GM12801 (cell line): ENCODE measurements at regions not wholly inside any gene's neighbourhood (a gene's known extent, or its start where the extent isn't known, plus 50 kb on each side); places are given as distances from the start of the nearest gene placed in this dataset.

Experiments used
- CTCF ChIP-seq: IDR thresholded peaks from one replicate; pipeline ENCODE4 v1.5.1; 2011; ENCODE audit warnings: control low read depth; ENCODE audit not compliant: insufficient read length; ENCODE audit errors: extremely low read depth

DNA sequence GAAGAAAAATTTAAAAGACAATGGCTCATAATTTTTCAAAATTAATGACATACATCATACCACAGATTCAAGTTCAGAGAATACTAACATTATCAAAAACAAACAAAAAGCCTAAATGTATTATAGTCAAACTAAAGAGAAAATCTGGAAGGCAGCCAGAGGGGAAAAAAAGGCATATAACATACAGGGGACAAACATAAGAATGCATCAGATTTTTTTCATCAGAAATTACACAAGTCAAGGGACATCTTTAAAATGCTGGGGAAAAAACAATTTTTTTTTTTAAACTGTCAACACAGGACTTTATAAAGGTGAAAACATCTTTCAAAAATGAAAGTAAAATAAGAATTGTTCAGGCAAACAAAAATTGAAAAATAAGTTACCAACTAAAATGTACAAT, 478.4 kb upstream of the PLXNA2 start:
- TF ChIP-seq CTCF = no peak

GRCh38 chr1:208724079-208724478, 479.9 kb upstream of the PLXNA2 start:
- no peak for TF ChIP-seq CTCF

- no peak for TF ChIP-seq CTCF
These were observed 484.6 kb upstream of the PLXNA2 start for GRCh38 chr1:208728815-208729214.

DNA sequence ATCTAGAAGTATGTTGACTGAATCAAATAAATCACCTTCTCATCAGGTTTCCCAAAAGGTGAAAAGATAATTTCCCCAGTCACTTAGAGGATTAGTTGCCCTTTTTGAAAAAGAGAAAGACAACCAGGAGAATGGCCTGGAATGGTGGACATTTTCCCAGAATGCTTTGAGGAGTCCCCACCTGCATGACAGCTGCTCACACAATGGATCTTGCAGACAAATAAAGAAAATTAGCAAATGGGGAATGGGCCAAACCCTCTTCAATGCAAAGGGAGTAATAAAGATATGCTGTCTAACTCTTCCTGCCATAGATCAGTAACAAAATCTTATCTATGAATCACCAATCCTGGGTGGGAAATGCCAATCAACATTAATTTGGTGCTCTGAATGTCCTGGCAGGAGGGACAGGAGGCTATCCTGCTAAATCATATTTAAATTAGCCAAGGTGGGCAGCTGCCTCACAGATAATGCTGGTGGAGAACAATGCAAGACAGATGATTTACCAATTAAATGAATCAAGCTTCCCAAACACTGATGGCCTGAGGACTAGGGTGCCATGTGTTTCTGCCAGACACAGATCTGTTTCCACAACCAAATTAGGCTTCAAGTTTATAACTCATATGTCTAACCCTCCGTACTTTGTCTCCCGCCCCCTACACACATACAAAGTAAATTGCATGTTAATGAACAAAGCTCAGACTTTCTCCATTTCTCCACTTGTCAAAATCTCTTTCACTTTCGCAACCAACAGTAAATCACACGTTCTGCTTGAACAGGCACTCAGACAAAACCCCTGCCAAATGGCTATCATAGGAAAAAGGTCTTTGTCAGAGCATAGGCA, 488.0 kb upstream of the PLXNA2 start:
- no peak for TF ChIP-seq CTCF

- no peak for TF ChIP-seq CTCF
These were observed 493.0 kb upstream of the PLXNA2 start for GRCh38 chr1:208737161-208737560.

DNA sequence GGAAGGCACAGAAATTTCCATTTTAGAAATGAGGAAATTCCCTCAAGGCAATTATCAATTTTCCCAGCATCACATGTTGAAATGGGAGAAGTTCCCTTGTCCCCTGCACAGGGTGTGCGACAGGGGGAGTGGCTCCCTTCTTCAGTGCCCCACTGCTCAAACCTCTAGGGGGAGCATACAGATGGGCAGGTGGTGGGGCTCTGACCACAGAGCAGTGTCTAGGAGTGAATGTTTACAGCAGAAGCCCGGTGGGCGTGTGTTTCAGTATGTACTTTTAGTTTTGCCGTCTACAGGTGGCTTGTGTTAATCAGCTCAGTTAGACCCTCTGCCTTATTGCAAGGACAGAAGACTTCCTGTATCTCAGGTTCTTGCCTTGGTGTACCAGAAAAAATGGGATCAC, 493.7 kb upstream of the PLXNA2 start:
- no peak for TF ChIP-seq CTCF

DNA sequence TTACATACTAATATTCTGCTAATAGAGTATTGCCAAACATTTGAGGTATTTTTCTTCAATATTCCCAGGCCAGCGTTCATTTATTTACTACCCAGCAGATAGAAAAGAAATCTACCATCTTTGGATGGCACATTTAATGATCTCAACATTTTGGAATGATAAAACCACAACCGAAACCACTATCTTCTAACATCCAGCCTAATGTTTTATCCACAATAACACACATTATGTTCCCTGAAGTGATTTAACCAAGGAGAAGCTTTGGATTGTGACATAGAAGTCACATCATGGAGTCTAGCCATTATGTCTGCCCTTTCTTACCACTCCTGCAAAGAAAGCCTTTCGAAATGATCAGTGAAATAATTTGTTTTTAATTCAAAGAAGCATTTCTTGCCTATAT, 497.1 kb upstream of the PLXNA2 start:
- TF ChIP-seq CTCF = no peak
